Transverse colon (tissue), 4 donors: ENCODE measurements at regions not wholly inside any gene's neighbourhood (a gene's known extent, or its start where the extent isn't known, plus 50 kb on each side); places are given as distances from the start of the nearest gene placed in this dataset.

Experiments
- DNase-seq: peaks from one replicate; pipeline ENCODE4 v3.0.0-alpha.2; 2019
- H3K27ac ChIP-seq, 4 donors: fragments of 200-600 bp; sonication (generic); 2 replicates each; pipeline ENCODE4 v1.5.1; 2016 to 2018; ENCODE audit warnings: inconsistent platforms in 4 of 4
- H3K27me3 ChIP-seq: fragments of 200-600 bp; sonication (generic); 2 replicates; pipeline ENCODE4 v1.5.1; 2017; ENCODE audit warnings: inconsistent platforms
- H3K36me3 ChIP-seq, 4 donors: fragments of 200-600 bp; sonication (generic); 2 replicates each; pipeline ENCODE4 v1.5.1; 2017 to 2019; ENCODE audit warnings: inconsistent platforms in 4 of 4
- H3K4me1 ChIP-seq, 4 donors: fragments of 200-600 bp; sonication (generic); 2 replicates each; pipeline ENCODE4 v1.5.1; 2017 to 2020; ENCODE audit warnings: inconsistent platforms in 4 of 4
- H3K4me3 ChIP-seq, 4 donors: fragments of 200-600 bp; sonication (generic); 1 replicate in 1 of 4; 2 replicates in 3 of 4; pipeline versions ENCODE4 v1.5.1 to v1.6.1; 2017 to 2019; ENCODE audit warnings: inconsistent platforms in 4 of 4
- H3K9me3 ChIP-seq, 2 donors: fragments of 200-600 bp; sonication (generic); 2 replicates each; pipeline ENCODE4 v1.5.1; 2017 to 2019; ENCODE audit warnings: inconsistent platforms in 2 of 2
- CTCF ChIP-seq, 5 experiments: fragments of 200-600 bp in 3 of 5; fragments of 450-650 bp in 2 of 5; sonication (generic) in 3 of 5; IDR thresholded peaks; 1 replicate in 2 of 5; 2 replicates in 3 of 5; pipeline ENCODE4 v1.5.1; 2016 to 2017; ENCODE audit warnings: antibody characterized with exemption in 5 of 5, inconsistent platforms in 3 of 5, mild to moderate bottlenecking in 2 of 5, moderate library complexity in 1 of 5
- EP300 ChIP-seq: sonication (generic); formaldehyde crosslinking; IDR thresholded peaks from one replicate; pipeline ENCODE4 v1.6.1; 2017; ENCODE audit warnings: antibody characterized with exemption, low read depth
- POLR2A ChIP-seq: fragments of 450-650 bp; IDR thresholded peaks from one replicate; pipeline ENCODE4 v1.6.1; 2016; ENCODE audit warnings: antibody characterized with exemption, mild to moderate bottlenecking, moderate library complexity
- POLR2AphosphoS5 ChIP-seq, 3 donors: sonication (generic); formaldehyde crosslinking; IDR thresholded peaks; one replicate each; pipeline ENCODE4 v1.6.1; 2016; ENCODE audit warnings: antibody characterized with exemption in 3 of 3
- WGBS, 2 donors: methylation state at CpG; one replicate each; pipeline ENCODE4 v1.1.5; 2018; ENCODE audit warnings: low coverage in 1 of 2; 5-methylcytosine and 5-hydroxymethylcytosine counted together
- in situ Hi-C, 4 donors: fragments of 200-750 bp; cut with MboI; loops; one replicate each; pipeline versions ENCODE4 v1.15.0 to v1.15.1; 2017; ENCODE audit warnings: low sequenced_read_pairs in 3 of 4, low pct_ligation_motif_present in 1 of 4, low pct_unique_long_range_greater_than_20kb in 1 of 4
- intact Hi-C: fragments of 100-400 bp; cut with DNase I; formaldehyde crosslinking; loops from one replicate; pipeline ENCODE4 v1.15.1; 2023; ENCODE audit warnings: low total_unique reads

GRCh38 chr2:34096562-34097171 lies 497.6 kb upstream of the FAM98A start:
- peak; percentile 57 for DNase-seq
- H3K9me3 ChIP-seq, result no peaks in the 10 kb centered on the region
- no peaks in the 10 kb centered on the region for H3K36me3 ChIP-seq
- H3K4me1 ChIP-seq, result no peaks in the 10 kb centered on the region
- TF ChIP-seq CTCF (IDR thresholded peaks at IDR 0.05), result peak; percentile 59 to 76 (median 71)
- no peak for TF ChIP-seq POLR2AphosphoS5 (IDR thresholded peaks at IDR 0.05)
- no peak for TF ChIP-seq POLR2A
- no peak for TF ChIP-seq EP300
- in situ Hi-C loops (loop anchor here in 2 of 4 donors (25.0 kb wide), 1 partner anchor 1316 kb away; no protein-coding TSS in a partner anchor), intact Hi-C loops (no loop called here)
- H3K27ac ChIP-seq, result no peak overlapping the region
- 55 to 58% methylated on average over 3 of the region's 3 CpGs for WGBS, 2 donors
- H3K27me3 ChIP-seq, result no peaks in the 10 kb centered on the region
- no peak overlapping the region for H3K4me3 ChIP-seq

DNA sequence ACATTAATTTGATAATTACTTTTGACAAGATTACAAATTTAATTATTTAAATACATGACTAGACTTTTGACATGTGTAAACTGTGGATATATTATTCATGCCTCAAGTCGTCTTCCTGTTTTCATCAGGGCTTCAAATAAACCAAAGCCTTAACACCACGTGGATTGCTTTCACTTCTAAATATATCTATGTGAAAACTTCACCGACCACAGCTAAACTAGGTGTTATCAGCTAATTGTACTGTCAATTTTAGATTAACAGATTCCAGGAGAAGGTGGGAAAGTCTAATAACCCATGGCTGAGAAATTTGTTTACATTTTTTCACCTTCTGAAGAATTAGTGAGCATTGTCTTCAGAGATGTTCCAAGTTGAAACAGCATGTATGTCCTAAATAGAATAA lies 494.7 kb upstream of the FAM98A start:
- Histone ChIP-seq H3K27ac (no peak overlapping the region), H3K4me3 (no peak overlapping the region), H3K9me3 (no peaks in the 10 kb centered on the region), H3K4me1 (no peaks in the 10 kb centered on the region), H3K27me3 (no peaks in the 10 kb centered on the region), H3K36me3 (no peaks in the 10 kb centered on the region)
- intact Hi-C loops, result no loop called here
- no peak for DNase-seq
- TF ChIP-seq POLR2AphosphoS5 (IDR thresholded peaks at IDR 0.05), result no peak
- TF ChIP-seq CTCF (IDR thresholded peaks at IDR 0.05), result no peak
- no peak for TF ChIP-seq POLR2A
- no peak for TF ChIP-seq EP300
- in situ Hi-C loops, result loop anchor here in 2 of 4 donors (25.0 kb wide), 1 partner anchor 1319 kb away; no protein-coding TSS in a partner anchor
- 24 to 28% methylated on average over 3 of the region's 3 CpGs for WGBS, 2 donors

DNA sequence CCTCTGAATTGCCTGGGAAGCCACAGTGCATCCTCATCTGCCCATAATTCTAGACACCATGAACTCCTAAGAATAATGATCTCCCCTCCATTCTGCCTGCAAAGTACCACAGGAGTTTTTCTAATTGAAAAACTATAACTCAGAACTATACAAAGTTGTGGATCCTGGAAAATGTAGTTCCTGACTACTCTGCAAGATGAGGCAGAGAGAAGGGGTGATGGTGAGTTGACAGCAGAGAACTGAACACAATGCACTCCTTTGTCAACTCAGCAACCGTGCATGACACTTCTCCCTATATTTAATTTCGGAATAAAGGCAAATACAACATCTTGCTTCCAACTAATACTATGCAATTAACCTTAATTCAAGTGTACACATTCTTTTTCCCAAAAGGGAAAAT lies 471.1 kb upstream of the FAM98A start:
- intact Hi-C loops, result no loop called here
- WGBS, 2 donors, result 20 to 64% methylated on average over 1 to 2 of the region's 2 CpGs
- DNase-seq, result no peak
- no peaks in the 10 kb centered on the region for H3K4me1 ChIP-seq
- H3K9me3 ChIP-seq, result no peaks in the 10 kb centered on the region
- H3K27me3 ChIP-seq, result no peaks in the 10 kb centered on the region
- no peak overlapping the region for H3K4me3 ChIP-seq
- no peaks in the 10 kb centered on the region for H3K36me3 ChIP-seq
- TF ChIP-seq POLR2AphosphoS5 (IDR thresholded peaks at IDR 0.05) (no peak), POLR2A (no peak), CTCF (IDR thresholded peaks at IDR 0.05) (no peak), EP300 (no peak)
- no peak overlapping the region for H3K27ac ChIP-seq
- in situ Hi-C loops, result no loop called here

DNA sequence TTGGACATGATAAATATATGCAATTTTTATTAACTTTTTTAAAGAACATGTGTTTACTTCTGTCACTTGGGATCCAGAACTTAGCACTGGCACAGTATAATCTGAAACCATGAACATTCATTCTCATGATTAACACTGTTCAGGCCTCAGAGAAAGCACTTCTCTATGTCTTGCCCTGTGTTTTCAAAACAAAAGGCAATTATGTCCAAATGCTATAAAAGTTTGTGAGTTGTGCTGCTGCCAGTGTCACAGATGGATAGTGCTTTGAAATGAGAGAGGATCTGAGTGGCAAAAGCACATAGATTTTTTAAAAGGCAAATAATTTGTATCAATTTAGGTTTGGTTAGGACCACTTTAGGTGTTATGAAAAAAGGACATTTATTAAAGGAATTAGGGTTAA lies 470.5 kb upstream of the FAM98A start:
- TF ChIP-seq POLR2A, result no peak
- TF ChIP-seq POLR2AphosphoS5 (IDR thresholded peaks at IDR 0.05), result no peak
- TF ChIP-seq CTCF (IDR thresholded peaks at IDR 0.05), result no peak
- TF ChIP-seq EP300, result no peak
- Histone ChIP-seq H3K36me3 (no peaks in the 10 kb centered on the region), H3K4me1 (no peaks in the 10 kb centered on the region), H3K27ac (no peak overlapping the region), H3K4me3 (no peak overlapping the region), H3K27me3 (no peaks in the 10 kb centered on the region), H3K9me3 (no peaks in the 10 kb centered on the region)
- intact Hi-C loops, result no loop called here
- in situ Hi-C loops, result no loop called here
- DNase-seq, result no peak
